ENCODE measurements at regions not wholly inside any gene's neighbourhood (a gene's known extent, or its start where the extent isn't known, plus 50 kb on each side); places are given as distances from the start of the nearest gene placed in this dataset.

GRCh38 chr15:47624503-47624902, 92.8 kb upstream of the SEMA6D start:
- TF ChIP-seq CTCF (conservative IDR thresholded peaks at IDR 0.05; ENCODE audit: control insufficient read depth, insufficient read depth, low read depth, low read length), result no peak
- H3K4me3 ChIP-seq (ENCODE audit: control insufficient read depth, low read depth, low read length), result no peak overlapping the region
- DNase-seq (ENCODE audit: low read depth), result no peak

- DNase-seq (ENCODE audit: low read depth), result no peak
- H3K4me3 ChIP-seq (ENCODE audit: control insufficient read depth, low read depth, low read length), result no peak overlapping the region
- TF ChIP-seq CTCF (conservative IDR thresholded peaks at IDR 0.05; ENCODE audit: control insufficient read depth, insufficient read depth, low read depth, low read length), result no peak
These were observed 78.3 kb upstream of the SEMA6D start for GRCh38 chr15:47639042-47639441.

- DNase-seq (ENCODE audit: low read depth), result no peak
- no peak for TF ChIP-seq CTCF (conservative IDR thresholded peaks at IDR 0.05; ENCODE audit: control insufficient read depth, insufficient read depth, low read depth, low read length)
- no peak overlapping the region for H3K4me3 ChIP-seq (ENCODE audit: control insufficient read depth, low read depth, low read length)
These were observed 77.2 kb upstream of the SEMA6D start for GRCh38 chr15:47640079-47640478.

- no peak for DNase-seq (ENCODE audit: low read depth)
- no peak for TF ChIP-seq CTCF (conservative IDR thresholded peaks at IDR 0.05; ENCODE audit: control insufficient read depth, insufficient read depth, low read depth, low read length)
These were observed 76.4 kb upstream of the SEMA6D start for GRCh38 chr15:47640901-47641300.

GRCh38 chr15:47644722-47645121, 72.6 kb upstream of the SEMA6D start:
- DNase-seq (ENCODE audit: low read depth), result no peak
- no peak for TF ChIP-seq CTCF (conservative IDR thresholded peaks at IDR 0.05; ENCODE audit: control insufficient read depth, insufficient read depth, low read depth, low read length)
- no peak overlapping the region for H3K4me3 ChIP-seq (ENCODE audit: control insufficient read depth, low read depth, low read length)

More at GRCh38 chr15:47640901-47641300, 76.4 kb upstream of the SEMA6D start:
- no peak overlapping the region for H3K4me3 ChIP-seq (ENCODE audit: control insufficient read depth, low read depth, low read length)

- H3K4me3 ChIP-seq (ENCODE audit: control insufficient read depth, low read depth, low read length), result no peak overlapping the region
- no peak for TF ChIP-seq CTCF (conservative IDR thresholded peaks at IDR 0.05; ENCODE audit: control insufficient read depth, insufficient read depth, low read depth, low read length)
- DNase-seq (ENCODE audit: low read depth), result no peak
These were observed 66.7 kb upstream of the SEMA6D start for GRCh38 chr15:47650564-47650963.

- no peak for TF ChIP-seq CTCF (conservative IDR thresholded peaks at IDR 0.05; ENCODE audit: control insufficient read depth, insufficient read depth, low read depth, low read length)
- no peak for DNase-seq (ENCODE audit: low read depth)
These were observed 65.0 kb upstream of the SEMA6D start for GRCh38 chr15:47652328-47652727.

More at GRCh38 chr15:47652328-47652727, 65.0 kb upstream of the SEMA6D start:
- H3K4me3 ChIP-seq (ENCODE audit: control insufficient read depth, low read depth, low read length), result no peak overlapping the region
